ENCODE measurements at regions not wholly inside any gene's neighbourhood (a gene's known extent, or its start where the extent isn't known, plus 50 kb on each side); places are given as distances from the start of the nearest gene placed in this dataset.

DNA sequence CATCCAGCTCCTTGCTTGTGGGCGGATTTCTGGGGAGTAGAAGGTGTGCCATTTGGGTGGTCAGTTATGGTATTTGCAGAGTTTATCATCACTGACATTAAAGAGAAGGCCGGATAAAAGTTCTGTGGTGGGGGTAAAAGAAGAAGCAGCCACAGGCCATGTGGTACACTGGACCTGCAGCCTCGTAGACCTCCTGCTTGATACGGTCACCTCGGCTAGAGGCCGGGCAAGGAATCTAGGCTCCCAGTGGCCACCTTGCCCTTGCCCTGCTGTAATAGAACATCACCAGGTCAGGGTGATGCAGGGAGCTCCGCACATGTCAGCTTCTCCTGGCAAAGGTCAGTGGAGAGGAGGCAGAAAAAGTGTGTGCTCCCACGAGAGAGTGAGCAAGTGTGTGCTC, 376.1 kb upstream of the IRX4 start:
- no peak for DNase-seq

DNA sequence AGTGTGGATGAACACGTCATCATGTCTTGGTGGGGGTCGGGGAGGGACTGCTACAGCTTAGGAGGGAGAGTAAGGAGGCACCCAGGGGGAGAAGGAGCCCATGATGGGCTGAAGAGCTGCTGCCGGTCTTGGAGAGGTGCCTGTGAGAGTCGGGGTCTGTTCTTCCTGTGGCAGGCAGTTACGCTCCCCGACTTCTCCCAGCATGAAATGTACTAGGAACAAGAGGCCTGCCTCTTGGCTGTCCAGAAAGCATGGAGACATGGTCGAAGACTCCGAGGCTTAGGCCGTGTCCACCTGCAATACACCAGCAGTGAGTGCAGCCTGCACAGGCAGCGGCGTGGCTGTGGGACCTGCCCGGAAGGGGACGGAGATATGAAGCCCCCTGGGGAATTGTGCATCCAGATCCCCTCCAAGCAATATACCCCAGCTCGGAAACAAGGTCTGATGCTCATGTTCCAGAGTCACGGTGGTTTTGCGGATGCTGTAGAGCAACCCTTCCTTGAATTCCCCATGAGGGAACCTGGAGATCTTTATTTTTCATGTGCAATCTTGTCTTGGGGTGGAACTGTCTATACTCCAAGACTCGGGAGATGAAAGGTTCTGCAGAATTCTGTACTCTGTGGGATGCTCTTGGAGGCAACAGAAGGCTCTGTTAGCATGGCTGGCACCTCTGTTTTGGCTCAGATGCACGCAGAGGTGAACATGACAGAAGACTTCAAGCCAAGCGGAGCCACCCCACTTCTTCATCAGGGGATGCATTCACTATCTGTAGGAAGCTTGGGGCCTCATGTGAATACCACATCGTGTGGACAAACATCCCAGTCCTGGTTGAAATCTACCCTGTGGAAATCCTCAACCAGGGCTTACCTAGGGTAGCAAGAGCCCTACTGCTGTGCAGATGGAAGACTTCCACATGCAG, 374.9 kb upstream of the IRX4 start:
- DNase-seq, result no peak

- DNase-seq, result no peak
Observed at GRCh38 chr5:2256691-2257280, 374.1 kb upstream of the IRX4 start.

DNA sequence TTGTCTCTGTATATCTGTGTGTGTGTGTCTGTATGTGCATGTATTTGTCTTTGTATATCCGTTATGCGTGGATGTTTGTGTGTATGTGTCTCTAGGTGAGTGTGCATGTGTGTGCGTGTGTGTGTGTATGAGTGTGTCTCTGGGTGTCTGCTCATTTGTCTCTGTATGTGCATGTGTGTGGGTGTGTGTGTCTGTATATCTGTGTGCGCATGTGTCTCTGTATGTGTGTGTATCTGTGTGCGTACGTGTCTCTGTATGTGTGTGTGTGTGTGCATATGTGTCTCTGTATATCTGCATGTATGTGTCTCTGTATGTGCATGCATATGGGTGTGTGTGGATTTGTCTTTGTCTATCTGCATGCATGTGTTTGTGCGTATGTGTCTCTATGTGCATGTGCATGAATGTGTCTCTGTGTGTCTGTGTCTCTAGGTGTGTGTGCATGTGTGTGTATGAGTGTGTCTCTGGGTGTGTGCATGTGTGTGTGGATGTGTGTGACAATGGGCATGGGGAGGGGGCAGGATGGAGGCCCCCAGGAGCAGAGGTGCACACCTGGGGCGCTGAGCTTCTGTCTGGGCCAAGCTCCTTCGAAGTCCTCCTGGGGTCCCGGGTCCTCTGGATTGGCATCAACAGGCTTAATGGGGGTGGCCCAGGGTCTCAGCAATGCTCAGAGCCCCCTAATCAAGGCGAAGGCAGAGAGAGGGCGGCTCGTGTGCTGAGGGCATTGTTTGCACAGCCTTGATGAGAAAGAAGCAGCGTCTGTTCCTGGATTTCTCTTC, 373.4 kb upstream of the IRX4 start:
- no peak for DNase-seq

- DNase-seq, result no peak
Observed at GRCh38 chr5:2254880-2255750, 372.4 kb upstream of the IRX4 start.

DNA sequence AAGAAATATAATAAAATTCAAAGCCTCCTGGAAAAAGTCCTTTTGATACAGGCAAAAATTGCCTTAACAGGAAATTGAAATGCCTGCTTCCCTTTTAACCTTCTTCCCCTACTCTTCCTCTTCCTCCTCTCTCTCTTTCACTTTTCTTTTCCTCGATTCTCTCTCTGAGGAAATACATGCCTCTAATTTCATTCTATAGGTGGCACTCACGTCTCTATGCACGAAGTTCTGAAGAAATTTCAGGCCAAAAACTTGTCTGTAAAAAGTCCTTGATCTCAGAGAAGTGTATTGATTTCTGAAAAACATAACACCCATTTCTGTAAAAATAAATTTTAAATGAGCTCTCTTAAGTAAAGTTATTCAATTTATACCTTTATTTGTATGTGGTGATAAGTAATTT, 371.7 kb upstream of the IRX4 start:
- DNase-seq, result no peak

DNA sequence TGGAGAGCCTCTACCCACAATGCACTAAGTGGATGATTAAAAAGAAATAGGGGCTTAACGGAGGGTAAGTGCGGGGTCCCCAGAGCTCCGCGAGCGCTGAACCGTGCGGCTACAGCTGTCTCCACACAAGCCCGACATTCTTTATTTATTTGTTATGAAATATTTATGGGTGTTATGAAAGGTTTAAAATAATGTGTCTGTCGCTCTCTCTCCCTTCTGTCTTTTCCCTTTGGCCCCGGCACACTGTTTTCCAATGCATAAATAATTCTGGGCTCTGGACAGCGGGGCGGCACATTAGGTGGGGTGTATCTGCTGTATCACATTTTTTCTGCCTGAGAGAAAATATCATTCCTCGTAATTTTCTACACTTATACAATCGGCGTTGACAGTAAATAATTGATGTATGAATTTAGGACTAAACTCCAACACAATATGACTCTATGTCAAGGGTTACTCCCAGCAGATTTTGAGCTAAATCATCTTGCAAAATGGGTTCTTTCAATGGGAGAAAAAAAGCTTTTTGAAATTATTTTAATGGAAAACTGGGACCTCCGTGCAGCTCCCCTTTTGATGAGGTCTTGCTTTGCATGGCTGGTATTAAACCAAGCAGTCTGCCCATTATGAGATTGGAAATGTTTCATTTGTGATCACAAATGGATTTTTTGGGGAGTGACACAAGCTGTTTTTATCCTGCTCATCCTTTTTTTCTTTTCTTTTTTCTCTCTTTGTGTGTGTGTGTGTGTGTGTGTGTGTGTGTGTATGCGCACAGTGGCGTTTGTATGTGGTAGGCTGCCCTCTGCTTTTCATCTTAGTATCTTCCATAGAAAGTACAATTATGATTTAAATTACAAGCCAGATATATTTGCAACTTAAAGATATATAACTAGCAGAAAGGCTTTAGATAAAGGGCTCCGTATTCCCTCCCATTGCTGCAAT, 370.6 kb upstream of the IRX4 start:
- DNase-seq, result no peak

DNA sequence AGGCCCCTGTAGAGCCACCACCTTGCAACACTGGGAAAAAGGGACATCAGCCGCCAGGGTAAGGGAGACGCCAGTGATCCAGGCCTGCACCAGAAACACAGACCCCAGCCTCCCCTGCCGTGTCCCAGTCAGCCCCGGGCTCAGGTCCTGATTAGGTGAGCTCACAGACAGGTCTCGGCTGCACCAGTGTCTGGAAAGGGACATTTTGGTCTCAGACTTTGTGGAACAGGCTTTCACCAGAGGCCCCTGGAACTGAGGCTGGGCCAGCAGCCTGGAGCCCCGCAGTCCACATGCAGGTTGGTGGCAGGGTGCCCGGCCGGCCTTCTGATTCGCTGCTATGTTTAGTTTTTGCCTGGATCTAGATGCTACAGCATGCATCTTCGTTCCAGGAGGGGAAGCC, 369.0 kb upstream of the IRX4 start:
- no peak for DNase-seq

DNA sequence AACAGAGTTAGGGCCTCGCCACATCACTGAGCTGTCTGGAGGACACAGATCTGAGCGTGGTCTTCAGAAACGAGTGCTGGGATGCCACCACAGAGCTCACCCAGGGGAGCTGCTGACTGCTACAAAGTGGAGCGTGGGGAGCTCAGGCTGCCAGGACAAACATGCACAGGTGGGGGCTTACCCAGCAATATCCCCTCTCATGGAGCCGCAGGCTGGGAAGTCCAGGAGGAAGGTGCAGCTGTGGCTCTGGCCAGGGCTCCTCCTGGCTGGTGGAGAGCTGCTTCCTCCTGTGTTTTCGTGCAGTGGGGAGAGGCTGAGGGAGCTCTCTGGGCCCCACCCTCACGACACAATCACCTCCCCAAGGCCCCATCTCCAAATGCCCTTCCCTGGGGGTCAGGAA, 368.6 kb upstream of the IRX4 start:
- DNase-seq, result no peak

DNA sequence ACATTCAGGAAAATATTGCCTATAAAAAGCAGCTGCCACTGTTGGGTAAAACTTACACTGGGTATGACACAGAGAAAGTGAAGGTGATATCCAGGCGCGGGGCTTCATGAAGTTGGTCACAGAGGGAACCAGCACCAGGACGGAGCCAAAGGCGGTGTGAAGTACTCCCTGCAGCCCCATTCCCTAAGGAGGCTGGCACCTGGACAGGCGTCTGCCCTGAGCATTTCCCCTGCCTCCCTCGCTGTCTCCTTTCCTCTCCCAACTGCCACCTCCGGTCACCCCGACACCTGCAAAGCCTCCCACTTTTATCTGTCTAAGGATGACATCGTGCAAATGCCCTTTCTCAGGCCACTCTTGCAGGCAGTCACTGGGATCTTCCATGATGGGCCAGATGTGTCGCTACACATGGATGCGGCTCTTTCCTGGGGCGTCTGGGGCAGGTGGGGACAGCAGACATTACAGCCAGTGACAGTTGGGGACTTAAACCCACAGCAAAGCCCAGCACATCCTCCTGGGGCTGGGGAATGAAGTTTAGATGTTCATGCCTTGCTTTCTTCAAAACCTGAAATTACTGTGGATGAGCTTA, 367.7 kb upstream of the IRX4 start:
- DNase-seq, result no peak

DNA sequence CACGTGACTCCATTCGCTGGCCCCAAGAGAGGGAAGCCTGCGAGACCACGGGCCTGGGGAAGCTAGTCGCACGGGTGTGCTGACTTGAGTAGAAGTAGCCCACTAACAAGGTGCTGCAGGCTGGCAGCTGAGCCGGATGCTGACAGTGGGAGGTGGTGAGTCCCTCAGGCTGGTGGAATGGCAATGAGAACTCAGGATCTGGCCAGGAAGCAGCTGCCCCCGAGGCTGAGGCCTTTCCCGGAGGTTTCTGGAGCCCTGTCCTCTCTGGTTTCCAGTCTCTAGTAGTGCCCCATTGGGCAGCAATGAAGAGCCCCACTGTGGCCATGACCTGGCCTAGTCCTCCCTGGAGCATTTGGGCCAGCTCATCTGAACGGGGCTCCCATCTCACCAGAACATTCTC, 366.7 kb upstream of the IRX4 start:
- DNase-seq, result no peak

- DNase-seq, result no peak
Observed at GRCh38 chr5:2249026-2249425, 366.3 kb upstream of the IRX4 start.

DNA sequence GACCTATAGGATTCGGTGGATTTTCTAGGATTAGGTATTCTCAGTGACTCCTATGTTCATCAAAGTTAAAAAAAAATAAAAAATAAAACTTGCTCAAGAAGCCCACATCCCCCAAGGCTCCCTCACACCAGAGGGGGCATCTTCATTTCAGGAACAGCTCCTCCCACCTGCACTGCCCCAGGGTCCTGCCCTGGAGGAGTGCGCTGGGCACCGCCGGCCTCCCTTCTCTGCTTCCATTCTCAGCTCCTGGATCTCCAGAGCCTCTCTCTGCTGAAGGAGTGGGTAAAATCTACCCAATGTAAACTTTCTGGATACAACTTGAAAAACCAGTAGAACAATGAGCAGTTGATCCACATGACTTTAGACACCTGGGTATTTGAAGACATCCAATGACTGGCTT, 359.8 kb upstream of the IRX4 start:
- no peak for DNase-seq

DNA sequence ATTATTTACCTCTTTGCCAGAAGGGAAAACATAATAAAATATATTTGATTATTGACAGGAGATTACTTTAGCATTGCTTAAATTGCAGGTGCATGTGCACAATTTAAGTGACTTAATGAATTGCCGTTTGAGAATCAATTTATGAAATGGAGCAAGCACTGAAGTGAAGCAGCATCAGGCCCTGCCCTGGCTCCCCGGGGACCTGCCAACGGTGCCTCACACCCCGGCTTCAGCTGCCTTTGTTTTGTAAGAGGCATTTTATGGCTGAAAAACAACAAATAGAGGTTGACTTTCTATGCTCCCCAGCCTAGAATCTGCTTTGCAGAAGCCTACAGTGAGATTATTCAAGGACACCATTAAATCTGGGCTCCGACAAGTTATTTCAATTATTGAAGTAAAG, 359.1 kb upstream of the IRX4 start:
- no peak for DNase-seq

DNA sequence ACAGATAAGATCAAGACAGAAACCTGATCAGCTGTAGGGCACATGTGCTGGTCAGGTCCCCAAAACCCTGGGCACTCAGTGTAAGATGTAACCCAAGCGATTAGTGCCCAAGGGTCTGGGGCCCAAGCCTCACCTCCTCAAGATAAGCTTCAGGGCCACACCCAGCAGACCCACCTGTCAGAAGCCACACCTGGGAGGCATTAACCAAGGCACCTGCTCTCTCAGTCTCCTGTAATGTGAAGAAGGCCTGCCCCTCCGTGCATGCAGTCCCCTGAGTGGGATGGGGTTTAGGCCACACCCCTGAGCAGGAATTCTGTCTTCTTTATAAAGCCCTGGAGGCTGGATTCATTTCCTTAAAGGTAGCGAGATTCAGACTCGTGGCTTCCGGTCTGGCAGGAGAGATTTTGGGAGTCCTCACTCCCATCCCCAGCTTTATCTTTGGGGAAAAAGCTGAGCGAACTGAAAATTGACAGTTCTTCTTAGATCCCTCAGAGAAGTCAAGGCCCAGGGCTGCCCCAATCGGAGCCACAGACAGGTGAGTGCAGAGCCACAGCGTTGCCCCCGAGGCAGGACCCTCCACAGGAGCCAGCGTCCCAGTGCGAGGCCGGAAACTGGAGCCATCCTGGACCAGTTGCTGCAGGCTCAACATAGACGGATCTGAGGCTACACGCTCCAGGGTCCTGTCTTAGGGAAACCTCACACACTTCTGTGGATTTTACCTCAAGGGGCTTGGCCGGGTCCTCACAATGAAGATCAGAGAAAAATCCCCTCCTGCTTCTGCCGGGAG, 357.6 kb upstream of the IRX4 start:
- DNase-seq, result no peak

DNA sequence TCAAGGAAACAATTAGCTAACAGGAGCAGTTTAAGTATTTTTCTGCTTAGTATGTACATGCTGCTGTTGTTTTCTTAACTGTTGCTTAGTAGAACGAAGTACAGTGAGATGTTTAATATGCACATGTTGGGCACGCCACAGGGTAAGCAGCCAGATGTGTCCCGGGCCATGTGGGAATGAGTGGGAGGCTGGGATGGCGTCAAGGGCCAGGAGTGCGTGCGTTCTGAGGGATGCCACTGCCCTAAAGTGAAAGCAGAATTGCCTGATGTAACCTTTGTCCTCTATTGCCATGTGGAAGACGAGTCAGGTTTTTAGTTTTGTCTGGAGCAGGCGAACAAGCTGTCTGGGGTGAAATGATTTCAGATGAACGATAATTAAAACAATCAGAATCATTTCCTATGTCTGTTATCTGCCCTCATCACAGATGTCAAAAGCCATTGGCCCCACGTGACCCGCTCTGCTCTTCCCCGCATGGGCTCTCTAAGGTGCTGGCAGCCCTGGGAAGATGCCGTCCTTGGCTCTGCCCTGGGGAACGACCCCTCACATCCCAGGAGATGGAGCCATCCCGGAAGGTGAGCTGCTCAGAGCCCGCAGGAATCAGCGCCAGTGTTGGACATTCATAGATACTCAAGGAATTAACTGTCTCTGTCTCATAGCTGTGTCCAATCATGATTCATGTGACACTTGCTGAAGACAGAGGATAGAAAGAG, 356.6 kb upstream of the IRX4 start:
- DNase-seq, result no peak

- DNase-seq, result no peak
Observed at GRCh38 chr5:2238732-2239131, 356.0 kb upstream of the IRX4 start.

DNA sequence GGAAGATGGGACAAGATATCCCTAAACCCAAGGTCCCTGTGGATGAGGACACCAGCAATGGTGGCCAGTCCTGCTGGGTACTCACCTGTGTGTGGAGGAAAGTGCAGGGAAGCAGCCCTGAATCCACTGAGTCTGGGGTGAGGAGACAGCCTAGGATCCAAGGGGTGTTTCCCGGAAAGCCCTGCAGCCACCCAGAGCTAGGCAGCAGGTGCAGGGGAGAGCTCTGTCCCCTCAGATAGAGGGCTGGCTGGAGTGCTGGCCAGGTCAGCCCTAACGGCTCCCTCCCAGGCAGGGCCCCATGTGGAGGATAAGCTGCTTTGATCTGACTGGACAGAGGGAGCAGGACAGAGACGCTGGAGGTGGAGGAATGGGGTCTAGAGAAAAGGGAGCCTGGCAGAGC, 344.7 kb upstream of the IRX4 start:
- DNase-seq, result no peak

DNA sequence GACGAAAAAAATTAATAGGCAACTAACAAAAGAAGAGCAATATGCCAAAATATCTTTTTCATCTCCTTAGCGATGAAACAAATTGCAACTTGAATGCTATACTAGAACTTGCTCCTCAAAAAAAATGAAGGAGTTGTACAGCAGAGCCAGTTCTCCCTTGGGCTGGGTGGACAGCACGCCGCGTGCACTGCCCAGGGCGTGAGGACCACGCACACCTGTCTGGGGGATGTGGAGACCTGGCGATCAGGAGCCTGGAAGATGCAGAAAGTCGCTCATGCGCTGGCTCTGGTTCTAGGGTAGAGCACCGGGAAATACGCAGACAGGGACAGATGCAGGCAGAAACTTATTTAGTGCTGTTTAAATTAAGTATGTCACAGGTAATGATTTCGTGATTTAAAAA, 342.0 kb upstream of the IRX4 start:
- DNase-seq, result no peak

- no peak for DNase-seq
Observed at GRCh38 chr5:2223303-2223702, 340.6 kb upstream of the IRX4 start.
